B cell (primary cell): ENCODE measurements at regions not wholly inside any gene's neighbourhood (a gene's known extent, or its start where the extent isn't known, plus 50 kb on each side); places are given as distances from the start of the nearest gene placed in this dataset.
A peak's percentile ranks its signal among the peaks of the same experiment; 100 is the strongest.

ENCODE experiments used
- ATAC-seq: fragments of 200-7000 bp; cut with Tn5 transposase; one replicate; pipeline ENCODE4 v1.10.0; 2021; ENCODE audit warnings: low read depth, mild to moderate bottlenecking, moderate number of reproducible peaks, moderate library complexity
- CTCF ChIA-PET: fragments of 350-600 bp; sonication (Branson Sonifier 250); formaldehyde crosslinking; loops from one replicate; lab custom pipeline; 2021; ENCODE audit warnings: antibody characterized with exemption, inconsistent platforms; lab: Charles Lee
- POLR2A ChIA-PET: fragments of 350-600 bp; sonication (Branson Sonifier 250); formaldehyde crosslinking; loops from one replicate; lab custom pipeline; 2021; ENCODE audit warnings: antibody characterized with exemption; lab: Charles Lee
- DNase-seq: peaks from one replicate; pipeline ENCODE4 v3.0.0; 2013
- H2AFZ ChIP-seq: 2 replicates; pipeline ENCODE4 v1.6.1; 2012; ENCODE audit warnings: mild to moderate bottlenecking, low read depth, low read length; ENCODE audit not compliant: insufficient read depth, poor library complexity, severe bottlenecking
- H3K27ac ChIP-seq, 2 donors: 1 replicate in 1 of 2; 2 replicates in 1 of 2; pipeline ENCODE4 v1.5.1; 2012 to 2013; ENCODE audit warnings: low read length in 2 of 2, mild to moderate bottlenecking in 2 of 2, moderate library complexity in 1 of 2
- H3K27me3 ChIP-seq, 4 experiments: fragments of 200-600 bp in 1 of 4; sonication (generic) in 1 of 4; replicated peaks in 1 of 4; 1 replicate in 2 of 4; 2 replicates in 2 of 4; pipeline versions ENCODE4 v1.6.1 to v1.7.0; 2013 to 2016; ENCODE audit warnings: low read length in 3 of 4, mild to moderate bottlenecking in 2 of 4, mixed read lengths in 1 of 4, moderate library complexity in 1 of 4; ENCODE audit not compliant: insufficient read depth in 4 of 4, control insufficient read depth in 3 of 4; ENCODE audit errors: control extremely low read depth in 1 of 4
- H3K36me3 ChIP-seq, 2 experiments: replicated peaks in 1 of 2; 1 replicate in 1 of 2; 2 replicates in 1 of 2; pipeline versions ENCODE4 v1.6.1 to v1.7.1; 2013; ENCODE audit warnings: low read length in 1 of 2; ENCODE audit not compliant: insufficient read depth in 2 of 2, control insufficient read depth in 1 of 2; ENCODE audit errors: control extremely low read depth in 1 of 2, extremely low read depth in 1 of 2
- H3K4me1 ChIP-seq, 2 donors: fragments of 200-600 bp in 1 of 2; sonication (generic) in 1 of 2; 1 replicate in 1 of 2; 2 replicates in 1 of 2; pipeline versions ENCODE4 v1.5.1 to v1.6.1; 2013 to 2017; ENCODE audit warnings: low read length in 2 of 2; ENCODE audit not compliant: control insufficient read depth in 2 of 2, insufficient read depth in 2 of 2
- H3K4me2 ChIP-seq: replicated peaks from 2 replicates; pipeline ENCODE3; 2012; ENCODE audit warnings: mild to moderate bottlenecking, low read depth, low read length; ENCODE audit not compliant: poor library complexity, severe bottlenecking
- H3K4me3 ChIP-seq, 5 experiments: fragments of 200-600 bp in 1 of 5; sonication (generic) in 1 of 5; 1 replicate in 3 of 5; 2 replicates in 2 of 5; pipeline versions ENCODE4 v1.5.1 to v1.7.0; 2011 to 2016; ENCODE audit warnings: low read length in 4 of 5, mild to moderate bottlenecking in 4 of 5, low read depth in 2 of 5, control low read depth in 1 of 5, moderate library complexity in 1 of 5; ENCODE audit not compliant: insufficient read depth in 1 of 5; ENCODE audit errors: control extremely low read depth in 1 of 5, extremely low read depth in 1 of 5
- H3K79me2 ChIP-seq: fragments of 200-600 bp; sonication (generic); one replicate; pipeline ENCODE4 v1.6.0; 2016; ENCODE audit warnings: low read length; ENCODE audit not compliant: control insufficient read depth, insufficient read depth
- H3K9ac ChIP-seq: fragments of 200-600 bp; sonication (generic); 2 replicates; pipeline ENCODE4 v1.6.1; 2017; ENCODE audit warnings: mild to moderate bottlenecking, low read length, moderate library complexity
- H3K9me3 ChIP-seq, 3 donors: one replicate each; pipeline versions ENCODE4 v1.6.1 to v1.7.1; 2013; ENCODE audit warnings: low read length in 2 of 3; ENCODE audit not compliant: control insufficient read depth in 2 of 3, insufficient read depth in 1 of 3; ENCODE audit errors: control extremely low read depth in 1 of 3
- H4K20me1 ChIP-seq: 2 replicates; pipeline ENCODE4 v1.6.0; 2012; ENCODE audit warnings: mild to moderate bottlenecking, low read length; ENCODE audit not compliant: insufficient read depth, control insufficient read depth, poor library complexity, severe bottlenecking
- H3K27ac Mint-ChIP-seq: one replicate; pipeline ENCODE4 v1.8.0; 2021; ENCODE audit warnings: mixed read lengths
- H3K27me3 Mint-ChIP-seq: one replicate; pipeline ENCODE4 v1.8.0; 2021; ENCODE audit warnings: mixed read lengths
- H3K4me1 Mint-ChIP-seq: one replicate; pipeline ENCODE4 v1.8.0; 2021; ENCODE audit warnings: mixed read lengths
- H3K4me3 Mint-ChIP-seq: one replicate; pipeline ENCODE4 v1.8.0; 2021; ENCODE audit warnings: mixed read lengths
- H3K9me3 Mint-ChIP-seq: one replicate; pipeline ENCODE4 v1.8.0; 2022; ENCODE audit warnings: mixed read lengths; ENCODE audit not compliant: insufficient read depth
- CTCF ChIP-seq: fragments of 200-600 bp; IDR thresholded peaks from one replicate; pipeline ENCODE4 v1.8.0; 2022; ENCODE audit warnings: antibody characterized with exemption, mild to moderate bottlenecking
- EZH2 ChIP-seq: IDR thresholded peaks from 2 replicates; pipeline ENCODE4 v1.6.1; 2012; ENCODE audit warnings: borderline replicate concordance, low read depth, mild to moderate bottlenecking, moderate library complexity, low read length; ENCODE audit not compliant: insufficient read depth, poor library complexity, severe bottlenecking
- WGBS: methylation state at CpG from one replicate; pipeline ENCODE4 v1.1.5; 2013; ENCODE audit warnings: missing lambda C conversion rate; ENCODE audit not compliant: insufficient coverage; 5-methylcytosine and 5-hydroxymethylcytosine counted together
- intact Hi-C: fragments of 100-400 bp; cut with micrococcal nuclease; formaldehyde crosslinking; loops from one replicate; pipeline ENCODE4 v1.10.0; 2022

- ChIA-PET POLR2A (no interaction called here), CTCF (interaction anchor here (1.0 to 1.8 kb wide), 2 partner anchors 180 to 364 kb away, joined by 4 read pairs; no protein-coding TSS in a partner anchor)
- peaks cover 34% of the 10 kb centered on the region for H3K4me1 Mint-ChIP-seq
- H3K27me3 Mint-ChIP-seq: no peaks in the 10 kb centered on the region
- no peaks in the 10 kb centered on the region for H3K36me3 ChIP-seq
- peak overlapping the region; percentile 26 for H3K4me2 ChIP-seq
- H3K9me3 ChIP-seq: no peaks in the 10 kb centered on the region
- ATAC-seq (peak; percentile 33), DNase-seq (peak; percentile 28)
- no peaks in the 10 kb centered on the region for H3K79me2 ChIP-seq
- H3K27ac ChIP-seq: no peak overlapping the region
- H2AFZ ChIP-seq: peak overlapping the region; percentile 40
- no peaks in the 10 kb centered on the region for H3K27me3 ChIP-seq
- TF ChIP-seq CTCF (no peak), EZH2 (no peak)
- peaks cover 12 to 24% of the 10 kb centered on the region in 2 donors for H3K4me1 ChIP-seq
- no peak overlapping the region for H3K27ac Mint-ChIP-seq
- H4K20me1 ChIP-seq: no peaks in the 10 kb centered on the region
- intact Hi-C loops: no loop called here
- H3K4me3 ChIP-seq: no peak overlapping the region
- no peaks in the 10 kb centered on the region for H3K9me3 Mint-ChIP-seq
- peak overlapping the region; percentile 12 for H3K4me3 Mint-ChIP-seq
- WGBS: 58% methylated on average over 1 of the region's 6 CpGs
- no peak overlapping the region for H3K9ac ChIP-seq
These were observed 94.9 kb upstream of the CEP85L start for GRCh38 chr6:118746145-118746824.

- H3K4me2 ChIP-seq: no peak overlapping the region
- no peak overlapping the region for H3K9ac ChIP-seq
- Mint-ChIP-seq H3K27ac (no peak overlapping the region), H3K4me3 (no peak overlapping the region), H3K4me1 (peaks cover 34% of the 10 kb centered on the region), H3K27me3 (no peaks in the 10 kb centered on the region), H3K9me3 (no peaks in the 10 kb centered on the region)
- peaks cover 12 to 24% of the 10 kb centered on the region in 2 donors for H3K4me1 ChIP-seq
- no peaks in the 10 kb centered on the region for H3K36me3 ChIP-seq
- no peaks in the 10 kb centered on the region for H3K9me3 ChIP-seq
- ChIA-PET CTCF (interaction anchor here (0.7 to 1.8 kb wide), 2 partner anchors 11 to 366 kb away, joined by 3 to 4 read pairs; no protein-coding TSS in a partner anchor), POLR2A (no interaction called here)
- H4K20me1 ChIP-seq: no peaks in the 10 kb centered on the region
- ATAC-seq: no peak
- 82% methylated on average over 7 of the region's 7 CpGs for WGBS
- no peaks in the 10 kb centered on the region for H3K79me2 ChIP-seq
- H3K27ac ChIP-seq: no peak overlapping the region
- H2AFZ ChIP-seq: no peak overlapping the region
- intact Hi-C loops: no loop called here
- H3K27me3 ChIP-seq: no peaks in the 10 kb centered on the region
- TF ChIP-seq EZH2 (no peak), CTCF (no peak)
- DNase-seq: no peak
- no peak overlapping the region for H3K4me3 ChIP-seq
These were observed 93.8 kb upstream of the CEP85L start for GRCh38 chr6:118745156-118745555.
